Gastrocnemius medialis (tissue), 4 donors: ENCODE measurements at regions not wholly inside any gene's neighbourhood (a gene's known extent, or its start where the extent isn't known, plus 50 kb on each side); places are given as distances from the start of the nearest gene placed in this dataset.
A peak's percentile ranks its signal among the peaks of the same experiment; 100 is the strongest.

Experiments
- ATAC-seq, 2 donors: fragments of 150-250 bp; one replicate each; pipeline ENCODE4 v1.9.1; 2016
- DNase-seq, 2 donors: peaks; one replicate each; pipeline ENCODE4 v3.0.0-alpha.2; 2019
- H3K27ac ChIP-seq, 4 donors: fragments of 200-600 bp; sonication (generic); 1 replicate in 1 of 4; 2 replicates in 3 of 4; pipeline ENCODE4 v1.5.1; 2016 to 2018; ENCODE audit warnings: mild to moderate bottlenecking in 2 of 4, moderate library complexity in 1 of 4
- H3K27me3 ChIP-seq, 3 donors: fragments of 200-600 bp; sonication (generic) in 2 of 3; 1 replicate in 1 of 3; 2 replicates in 2 of 3; pipeline versions ENCODE4 v1.5.1 to v1.6.0; 2016 to 2019; ENCODE audit warnings: mild to moderate bottlenecking in 1 of 3, moderate library complexity in 1 of 3
- H3K36me3 ChIP-seq, 2 donors: fragments of 200-600 bp; sonication (generic) in 1 of 2; one replicate each; pipeline ENCODE4 v1.5.1; 2017 to 2018
- H3K4me1 ChIP-seq, 2 donors: fragments of 200-600 bp; sonication (generic) in 1 of 2; one replicate each; pipeline ENCODE4 v1.5.1; 2016 to 2017; ENCODE audit warnings: mild to moderate bottlenecking in 2 of 2
- H3K4me3 ChIP-seq, 4 donors: fragments of 200-600 bp; sonication (generic) in 3 of 4; 1 replicate in 1 of 4; 2 replicates in 3 of 4; pipeline ENCODE4 v1.5.1; 2016 to 2019; ENCODE audit warnings: mild to moderate bottlenecking in 2 of 4
- H3K9me3 ChIP-seq, 3 donors: fragments of 200-600 bp; sonication (generic) in 2 of 3; 1 replicate in 1 of 3; 2 replicates in 2 of 3; pipeline ENCODE4 v1.5.1; 2016 to 2019
- POLR2A ChIP-seq, 2 donors: fragments of 450-650 bp; IDR thresholded peaks; one replicate each; pipeline ENCODE4 v1.6.1; 2017; ENCODE audit warnings: antibody characterized with exemption in 2 of 2, mild to moderate bottlenecking in 2 of 2, moderate library complexity in 2 of 2
- in situ Hi-C, 4 donors: fragments of 200-750 bp; cut with MboI; loops; one replicate each; pipeline versions ENCODE4 v1.15.0 to v1.8.0; 2017; ENCODE audit warnings: low sequenced_read_pairs in 4 of 4
- intact Hi-C: fragments of 100-400 bp; cut with DNase I; formaldehyde crosslinking; loops from one replicate; pipeline ENCODE4 v1.15.1; 2023; ENCODE audit warnings: low total_unique reads
- TF ChIP-seq, protein P1 (sequence below), 5 experiments: fragments of 450-650 bp in 3 of 5; fragments of 200-600 bp in 2 of 5; sonication (generic) in 2 of 5; IDR thresholded peaks in 4 of 5; conservative IDR thresholded peaks in 1 of 5; 1 replicate in 4 of 5; 2 replicates in 1 of 5; pipeline ENCODE4 v1.5.1; 2016 to 2019; ENCODE audit warnings: antibody characterized with exemption in 5 of 5, mild to moderate bottlenecking in 3 of 5, moderate library complexity in 3 of 5

DNA sequence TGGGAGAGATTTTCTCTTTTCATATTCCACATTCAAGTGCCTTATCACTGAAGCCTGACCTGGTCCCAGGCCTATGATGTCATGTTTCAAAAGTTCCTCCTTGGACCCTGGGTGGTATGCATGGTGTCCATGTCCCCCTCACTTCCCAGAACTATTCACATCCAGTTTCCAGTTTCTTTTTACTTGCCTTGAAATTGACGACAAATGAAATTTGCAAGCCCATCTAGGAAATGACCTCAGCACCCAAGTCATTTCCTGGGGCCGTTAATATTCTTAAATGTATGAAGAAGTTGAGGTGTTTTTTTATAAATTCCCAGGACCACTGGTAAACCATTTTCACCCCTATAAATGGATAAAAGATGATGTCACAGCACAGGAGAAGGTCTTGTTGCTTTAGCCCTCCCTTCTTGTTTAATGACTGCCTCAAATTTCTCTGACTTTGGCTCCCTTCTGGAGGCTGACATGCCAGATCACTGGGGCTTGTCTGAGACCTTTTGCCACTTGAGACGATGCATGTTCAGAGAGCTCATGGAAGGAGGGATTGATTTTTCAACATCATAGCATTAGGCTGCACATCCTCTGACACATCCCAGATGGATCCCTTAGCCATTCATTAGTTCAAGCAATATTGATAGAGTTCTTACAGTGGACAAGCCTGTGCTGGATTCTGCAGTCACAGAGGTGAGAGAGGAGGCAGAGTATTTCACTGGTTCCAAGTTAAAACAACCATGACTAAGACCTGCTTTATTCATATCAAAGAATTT is 221.3 kb downstream of the PLPP3 start:
- Histone ChIP-seq H3K36me3 (no peaks in the 10 kb centered on the region), H3K27me3 (no peaks in the 10 kb centered on the region), H3K27ac (peak overlapping the region; percentile 73 to 92 (median 82)), H3K4me1 (peaks cover 50 to 54% of the 10 kb centered on the region in 2 donors), H3K4me3 (no peak overlapping the region), H3K9me3 (no peaks in the 10 kb centered on the region)
- DNase-seq, result no peak
- no peak for ATAC-seq
- intact Hi-C loops (loop anchor here (5.0 to 10.0 kb wide), 4 partner anchors 101 to 457 kb away; partner anchors contain the start of genes FYB2, PLPP3 and PRKAA2), in situ Hi-C loops (no loop called here)
- TF ChIP-seq, protein P1, sequence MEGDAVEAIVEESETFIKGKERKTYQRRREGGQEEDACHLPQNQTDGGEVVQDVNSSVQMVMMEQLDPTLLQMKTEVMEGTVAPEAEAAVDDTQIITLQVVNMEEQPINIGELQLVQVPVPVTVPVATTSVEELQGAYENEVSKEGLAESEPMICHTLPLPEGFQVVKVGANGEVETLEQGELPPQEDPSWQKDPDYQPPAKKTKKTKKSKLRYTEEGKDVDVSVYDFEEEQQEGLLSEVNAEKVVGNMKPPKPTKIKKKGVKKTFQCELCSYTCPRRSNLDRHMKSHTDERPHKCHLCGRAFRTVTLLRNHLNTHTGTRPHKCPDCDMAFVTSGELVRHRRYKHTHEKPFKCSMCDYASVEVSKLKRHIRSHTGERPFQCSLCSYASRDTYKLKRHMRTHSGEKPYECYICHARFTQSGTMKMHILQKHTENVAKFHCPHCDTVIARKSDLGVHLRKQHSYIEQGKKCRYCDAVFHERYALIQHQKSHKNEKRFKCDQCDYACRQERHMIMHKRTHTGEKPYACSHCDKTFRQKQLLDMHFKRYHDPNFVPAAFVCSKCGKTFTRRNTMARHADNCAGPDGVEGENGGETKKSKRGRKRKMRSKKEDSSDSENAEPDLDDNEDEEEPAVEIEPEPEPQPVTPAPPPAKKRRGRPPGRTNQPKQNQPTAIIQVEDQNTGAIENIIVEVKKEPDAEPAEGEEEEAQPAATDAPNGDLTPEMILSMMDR (IDR thresholded peaks at IDR 0.05 in 4 of 5, conservative IDR thresholded peaks at IDR 0.05 in 1 of 5), result no peak
- TF ChIP-seq POLR2A (IDR thresholded peaks at IDR 0.05), result no peak

DNA sequence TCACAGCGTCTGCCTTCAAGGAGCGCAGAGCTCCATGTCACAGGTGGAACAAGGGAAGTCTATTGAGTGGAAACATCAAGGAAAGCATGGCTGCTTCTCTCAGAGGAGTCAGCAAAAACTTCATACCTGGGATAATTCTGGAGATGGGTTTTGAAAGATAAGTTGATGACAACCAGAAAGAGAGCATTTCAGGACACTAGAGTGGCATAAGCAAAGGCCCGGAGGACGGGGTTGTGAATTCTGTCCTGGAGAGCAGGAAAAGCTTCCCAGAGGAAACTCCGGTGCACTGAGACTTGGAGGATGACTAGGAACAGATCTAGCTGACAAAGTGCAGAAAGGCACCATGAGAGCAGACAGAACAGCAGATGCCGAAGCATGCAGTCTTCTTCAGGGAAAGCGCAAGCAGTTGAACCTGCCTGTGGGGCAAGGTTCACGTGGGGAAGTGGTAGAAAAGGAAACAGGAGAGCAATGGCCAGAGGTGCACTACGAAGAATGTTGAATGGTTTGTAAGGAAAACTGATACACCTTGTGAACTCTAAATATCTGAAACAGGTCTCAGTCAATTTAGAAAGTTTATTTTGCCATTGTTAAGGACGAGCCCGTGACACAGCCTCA is 222.9 kb downstream of the PLPP3 start:
- TF ChIP-seq POLR2A (IDR thresholded peaks at IDR 0.05), result no peak
- intact Hi-C loops, result loop anchor here (5.0 to 10.0 kb wide), 4 partner anchors 99 to 458 kb away; partner anchors contain the start of genes FYB2, PLPP3 and PRKAA2
- no peak for DNase-seq
- no peaks in the 10 kb centered on the region for H3K9me3 ChIP-seq
- peaks cover 55 to 61% of the 10 kb centered on the region in 2 donors for H3K4me1 ChIP-seq
- peak overlapping the region in 2 of 4 donors; percentile 4 to 32 for H3K4me3 ChIP-seq
- ATAC-seq, result peak; percentile 3 to 23
- in situ Hi-C loops, result no loop called here
- peak overlapping the region; percentile 73 to 92 (median 82) for H3K27ac ChIP-seq
- no peaks in the 10 kb centered on the region for H3K27me3 ChIP-seq
- no peaks in the 10 kb centered on the region for H3K36me3 ChIP-seq

DNA sequence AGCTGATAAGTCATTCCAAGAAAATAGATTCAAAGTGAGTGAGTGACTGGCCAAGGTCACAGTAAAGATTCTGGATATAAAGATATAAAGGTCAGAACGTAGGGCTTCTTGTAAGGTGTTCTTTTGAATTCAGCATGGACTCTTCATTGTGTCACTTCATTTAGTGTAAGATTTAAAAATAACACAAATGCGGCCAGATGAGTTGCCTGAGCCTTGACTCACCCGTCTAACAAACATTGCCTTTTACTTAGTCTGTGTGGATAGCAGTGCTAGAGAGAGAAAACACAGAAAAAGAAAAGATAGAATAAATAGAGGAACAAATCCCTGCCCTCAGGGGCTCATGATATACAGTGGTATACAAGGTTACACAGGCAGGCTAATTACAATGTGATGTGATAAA is 223.4 kb downstream of the PLPP3 start:
- intact Hi-C loops, result loop anchor here (5.0 to 10.0 kb wide), 4 partner anchors 99 to 459 kb away; partner anchors contain the start of genes FYB2, PLPP3 and PRKAA2
- peak overlapping the region; percentile 73 to 92 (median 82) for H3K27ac ChIP-seq
- no peak for TF ChIP-seq POLR2A (IDR thresholded peaks at IDR 0.05)

DNA sequence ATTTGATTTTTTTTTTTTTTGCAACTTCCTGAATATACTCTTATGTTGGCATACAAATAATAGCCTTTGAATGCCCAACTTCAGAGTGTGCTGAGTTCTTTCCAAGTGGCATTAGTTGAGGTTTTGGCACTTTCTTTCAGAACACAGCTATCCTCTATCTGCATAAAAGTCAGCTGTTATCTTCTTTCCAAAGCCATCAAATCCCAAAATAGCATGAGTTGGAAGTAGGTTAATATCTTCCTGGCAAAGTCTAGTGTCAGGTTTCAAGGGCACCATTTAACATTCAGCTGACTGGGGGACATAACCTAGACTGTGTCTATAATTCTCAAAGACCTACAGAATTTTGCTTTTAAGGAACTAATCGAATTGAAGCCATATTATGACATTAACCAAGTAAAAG is 223.9 kb downstream of the PLPP3 start:
- Histone ChIP-seq H3K27me3 (no peaks in the 10 kb centered on the region), H3K9me3 (no peaks in the 10 kb centered on the region), H3K36me3 (no peaks in the 10 kb centered on the region), H3K4me3 (peak overlapping the region in 1 of 4 donors; percentile 32), H3K4me1 (peaks cover 57 to 61% of the 10 kb centered on the region in 2 donors), H3K27ac (peak overlapping the region; percentile 73 to 92 (median 82))
- intact Hi-C loops (loop anchor here (5.0 to 10.0 kb wide), 4 partner anchors 98 to 459 kb away; partner anchors contain the start of genes FYB2, PLPP3 and PRKAA2), in situ Hi-C loops (no loop called here)
- ATAC-seq (peak; percentile 91 to 92), DNase-seq (no peak)
- TF ChIP-seq POLR2A (IDR thresholded peaks at IDR 0.05), result no peak
- TF ChIP-seq, protein P1 (IDR thresholded peaks at IDR 0.05 in 4 of 5, conservative IDR thresholded peaks at IDR 0.05 in 1 of 5), result no peak

More for the DNA sequence above, 223.4 kb downstream of the PLPP3 start:
- H3K27me3 ChIP-seq, result no peaks in the 10 kb centered on the region
- no peaks in the 10 kb centered on the region for H3K36me3 ChIP-seq
- no peaks in the 10 kb centered on the region for H3K9me3 ChIP-seq
- ATAC-seq (peak; percentile 77 to 88), DNase-seq (no peak)
- peaks cover 55 to 61% of the 10 kb centered on the region in 2 donors for H3K4me1 ChIP-seq
- H3K4me3 ChIP-seq, result peak overlapping the region in 2 of 4 donors; percentile 4 to 32
- in situ Hi-C loops, result no loop called here

DNA sequence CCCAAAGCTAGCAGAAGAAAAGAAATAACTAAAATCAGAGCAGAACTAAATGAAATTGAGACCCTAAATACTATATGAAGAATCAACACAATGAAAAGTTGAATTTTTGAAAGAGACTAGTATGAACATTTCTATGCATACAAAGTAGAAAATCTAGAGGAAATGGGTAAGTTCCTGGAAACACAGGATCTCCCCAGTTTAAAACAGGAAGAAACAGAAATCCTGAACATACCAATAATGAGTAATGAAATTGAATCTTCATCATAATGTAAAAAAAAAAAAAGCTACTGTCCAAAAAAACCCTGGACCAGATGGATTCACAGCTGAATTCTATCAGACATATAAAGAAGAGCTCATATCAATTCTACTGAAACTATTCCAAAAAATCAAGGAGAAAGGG is 233.5 kb downstream of the PLPP3 start:
- Histone ChIP-seq H3K27me3 (no peaks in the 10 kb centered on the region), H3K4me3 (no peak overlapping the region), H3K36me3 (no peaks in the 10 kb centered on the region), H3K27ac (no peak overlapping the region), H3K4me1 (peaks cover 6 to 9% of the 10 kb centered on the region in 2 donors), H3K9me3 (no peaks in the 10 kb centered on the region)
- in situ Hi-C loops (no loop called here), intact Hi-C loops (no loop called here)
- DNase-seq (no peak), ATAC-seq (no peak)
- TF ChIP-seq, protein P1 (IDR thresholded peaks at IDR 0.05 in 4 of 5, conservative IDR thresholded peaks at IDR 0.05 in 1 of 5), result no peak
- TF ChIP-seq POLR2A (IDR thresholded peaks at IDR 0.05), result no peak
